Gastroesophageal sphincter (tissue), 4 donors: ENCODE measurements at regions not wholly inside any gene's neighbourhood (a gene's known extent, or its start where the extent isn't known, plus 50 kb on each side); places are given as distances from the start of the nearest gene placed in this dataset.

Experiments
- ATAC-seq: fragments of 150-250 bp; one replicate; pipeline ENCODE4 v1.9.1; 2016; ENCODE audit warnings: mild to moderate bottlenecking, moderate library complexity
- H3K27ac ChIP-seq, 4 donors: fragments of 200-600 bp; sonication (generic) in 3 of 4; 1 replicate in 3 of 4; 2 replicates in 1 of 4; pipeline ENCODE4 v1.5.1; 2016 to 2019
- H3K27me3 ChIP-seq: fragments of 200-600 bp; sonication (generic); one replicate; pipeline ENCODE4 v1.5.1; 2019
- H3K36me3 ChIP-seq, 2 donors: fragments of 200-600 bp; sonication (generic); one replicate each; pipeline ENCODE4 v1.5.1; 2019; ENCODE audit warnings: control low read depth in 1 of 2
- H3K4me1 ChIP-seq, 3 donors: fragments of 200-600 bp; sonication (generic); 1 replicate in 2 of 3; 2 replicates in 1 of 3; pipeline ENCODE4 v1.5.1; 2016 to 2019; ENCODE audit warnings: control low read depth in 2 of 3
- H3K4me3 ChIP-seq, 2 donors: fragments of 200-600 bp; sonication (generic); one replicate each; pipeline ENCODE4 v1.5.1; 2019; ENCODE audit warnings: mild to moderate bottlenecking in 1 of 2, moderate library complexity in 1 of 2
- H3K9me3 ChIP-seq, 3 donors: fragments of 200-600 bp; sonication (generic); one replicate each; pipeline ENCODE4 v1.5.1; 2017 to 2019; ENCODE audit warnings: control low read depth in 2 of 3
- EP300 ChIP-seq: sonication (generic); formaldehyde crosslinking; IDR thresholded peaks from one replicate; pipeline ENCODE4 v1.6.1; 2017; ENCODE audit warnings: antibody characterized with exemption, mild to moderate bottlenecking
- POLR2A ChIP-seq, 2 donors: fragments of 450-650 bp; IDR thresholded peaks; one replicate each; pipeline ENCODE4 v1.6.1; 2017; ENCODE audit warnings: antibody characterized with exemption in 2 of 2, mild to moderate bottlenecking in 2 of 2, moderate library complexity in 1 of 2
- POLR2AphosphoS5 ChIP-seq: sonication (generic); formaldehyde crosslinking; IDR thresholded peaks from one replicate; pipeline ENCODE4 v1.6.1; 2017; ENCODE audit warnings: antibody characterized with exemption
- WGBS, 2 donors: methylation state at CpG; one replicate each; pipeline ENCODE4 v1.1.5; 2018; ENCODE audit warnings: low coverage in 1 of 2; 5-methylcytosine and 5-hydroxymethylcytosine counted together
- TF ChIP-seq, protein P1 (sequence below), 4 experiments: fragments of 200-600 bp in 2 of 4; fragments of 450-650 bp in 2 of 4; sonication (generic) in 1 of 4; IDR thresholded peaks; one replicate each; pipeline ENCODE4 v1.5.1; 2017 to 2019; ENCODE audit warnings: antibody characterized with exemption in 4 of 4, mild to moderate bottlenecking in 2 of 4, moderate library complexity in 2 of 4

DNA sequence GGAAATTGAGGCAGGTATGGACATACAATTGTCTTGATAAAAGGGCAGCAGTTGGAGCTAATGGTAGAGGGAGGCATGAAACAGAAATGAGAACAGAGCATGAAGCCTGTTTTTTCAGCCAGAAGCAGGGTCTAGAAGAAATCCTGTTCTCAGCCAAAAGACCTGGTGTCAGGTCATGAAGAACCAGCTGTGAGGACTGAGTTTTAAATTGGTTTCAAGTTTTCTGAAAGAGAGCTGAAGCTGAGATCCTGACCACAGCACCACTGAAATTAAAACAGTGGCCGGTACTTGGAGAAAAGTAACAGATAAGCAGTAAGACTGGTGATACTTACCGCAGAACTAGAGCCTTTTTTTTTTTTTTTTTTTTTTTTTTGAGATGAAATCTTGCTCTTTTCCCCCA lies 283.8 kb upstream of the BMP2 start:
- H3K36me3 ChIP-seq: no peaks in the 10 kb centered on the region
- no peak overlapping the region for H3K4me3 ChIP-seq
- H3K27ac ChIP-seq: no peak overlapping the region
- no peaks in the 10 kb centered on the region for H3K9me3 ChIP-seq
- no peak for ATAC-seq
- H3K27me3 ChIP-seq: no peaks in the 10 kb centered on the region
- WGBS, 2 donors: 88 to 89% methylated on average over 1 to 2 of the region's 2 CpGs
- TF ChIP-seq POLR2AphosphoS5: no peak
- no peak for TF ChIP-seq POLR2A (IDR thresholded peaks at IDR 0.05)
- TF ChIP-seq EP300: no peak
- TF ChIP-seq, protein P1, sequence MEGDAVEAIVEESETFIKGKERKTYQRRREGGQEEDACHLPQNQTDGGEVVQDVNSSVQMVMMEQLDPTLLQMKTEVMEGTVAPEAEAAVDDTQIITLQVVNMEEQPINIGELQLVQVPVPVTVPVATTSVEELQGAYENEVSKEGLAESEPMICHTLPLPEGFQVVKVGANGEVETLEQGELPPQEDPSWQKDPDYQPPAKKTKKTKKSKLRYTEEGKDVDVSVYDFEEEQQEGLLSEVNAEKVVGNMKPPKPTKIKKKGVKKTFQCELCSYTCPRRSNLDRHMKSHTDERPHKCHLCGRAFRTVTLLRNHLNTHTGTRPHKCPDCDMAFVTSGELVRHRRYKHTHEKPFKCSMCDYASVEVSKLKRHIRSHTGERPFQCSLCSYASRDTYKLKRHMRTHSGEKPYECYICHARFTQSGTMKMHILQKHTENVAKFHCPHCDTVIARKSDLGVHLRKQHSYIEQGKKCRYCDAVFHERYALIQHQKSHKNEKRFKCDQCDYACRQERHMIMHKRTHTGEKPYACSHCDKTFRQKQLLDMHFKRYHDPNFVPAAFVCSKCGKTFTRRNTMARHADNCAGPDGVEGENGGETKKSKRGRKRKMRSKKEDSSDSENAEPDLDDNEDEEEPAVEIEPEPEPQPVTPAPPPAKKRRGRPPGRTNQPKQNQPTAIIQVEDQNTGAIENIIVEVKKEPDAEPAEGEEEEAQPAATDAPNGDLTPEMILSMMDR (IDR thresholded peaks at IDR 0.05): no peak
- no peaks in the 10 kb centered on the region for H3K4me1 ChIP-seq

DNA sequence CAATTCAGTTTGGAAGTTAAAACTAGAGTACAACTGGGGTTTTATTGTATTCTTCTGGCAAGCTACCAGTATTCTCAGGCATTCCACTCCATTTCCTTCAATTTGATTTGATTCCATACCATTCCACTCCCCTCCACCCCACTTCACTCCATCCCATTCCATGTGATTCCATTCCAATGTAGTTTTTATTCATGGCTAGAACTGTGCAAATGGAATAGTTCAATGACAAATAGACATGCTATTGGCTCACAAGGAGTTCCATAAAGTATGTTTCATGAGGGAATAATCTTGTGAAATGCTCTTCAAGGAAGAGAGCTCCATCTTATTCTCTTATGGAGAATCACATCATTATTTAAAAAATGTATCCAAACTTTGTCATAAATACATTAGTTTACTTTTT lies 285.0 kb upstream of the BMP2 start:
- no peaks in the 10 kb centered on the region for H3K4me1 ChIP-seq
- H3K9me3 ChIP-seq: no peaks in the 10 kb centered on the region
- no peaks in the 10 kb centered on the region for H3K27me3 ChIP-seq
- TF ChIP-seq POLR2A (IDR thresholded peaks at IDR 0.05) (no peak), POLR2AphosphoS5 (no peak), EP300 (no peak)
- TF ChIP-seq, protein P1 (IDR thresholded peaks at IDR 0.05): no peak
- no peaks in the 10 kb centered on the region for H3K36me3 ChIP-seq
- ATAC-seq: no peak
- no peak overlapping the region for H3K27ac ChIP-seq
- H3K4me3 ChIP-seq: no peak overlapping the region

DNA sequence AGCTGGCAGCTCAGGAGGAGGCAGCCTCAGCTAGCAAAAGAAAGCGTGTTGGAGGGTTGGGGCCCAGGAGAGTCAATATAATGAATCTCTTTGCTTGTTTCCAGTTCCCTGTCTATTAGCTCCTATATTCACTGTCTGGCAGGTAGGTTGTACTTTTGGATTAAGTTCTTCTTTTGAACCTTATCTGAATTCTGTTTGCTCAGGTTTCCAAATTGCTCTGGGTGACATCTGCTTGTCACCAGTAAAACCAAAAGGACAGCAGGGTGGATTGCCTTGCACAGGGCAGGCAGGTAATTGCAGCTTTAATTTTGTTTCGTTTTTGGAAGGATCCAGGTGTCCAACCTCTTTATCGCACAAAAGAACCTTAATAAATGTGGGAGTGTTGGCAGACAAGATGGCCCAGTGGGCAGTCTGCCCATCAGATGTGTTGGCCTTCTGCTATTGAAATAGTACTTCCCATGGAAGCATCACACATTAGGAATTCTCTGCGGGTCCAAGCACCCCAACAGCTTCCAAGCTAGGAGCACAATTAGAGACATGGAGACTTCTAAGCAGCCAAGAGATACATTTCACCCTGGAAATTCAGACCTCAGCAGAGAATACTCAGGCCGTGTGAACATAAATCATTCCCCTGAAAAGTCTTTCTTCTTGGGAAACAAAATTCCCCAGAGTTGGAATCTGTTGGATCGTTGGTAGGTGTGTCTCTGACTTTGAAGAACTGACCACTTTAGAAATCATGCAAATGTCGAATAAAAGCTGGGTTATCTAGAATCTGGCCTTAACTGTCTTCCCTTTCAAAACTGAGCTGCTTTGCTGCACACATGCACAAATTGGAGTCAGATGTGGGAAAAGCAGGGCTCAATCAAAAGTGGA lies 286.9 kb upstream of the BMP2 start:
- TF ChIP-seq, protein P1 (IDR thresholded peaks at IDR 0.05): no peak
- TF ChIP-seq POLR2A (IDR thresholded peaks at IDR 0.05): no peak
- TF ChIP-seq POLR2AphosphoS5: no peak
- TF ChIP-seq EP300: no peak
- WGBS, 2 donors: 72 to 76% methylated on average over 2 to 6 of the region's 7 CpGs
- H3K36me3 ChIP-seq: no peaks in the 10 kb centered on the region
- no peak overlapping the region for H3K27ac ChIP-seq
- H3K4me1 ChIP-seq: no peaks in the 10 kb centered on the region
- no peak for ATAC-seq
- no peaks in the 10 kb centered on the region for H3K9me3 ChIP-seq
- H3K4me3 ChIP-seq: no peak overlapping the region
- no peaks in the 10 kb centered on the region for H3K27me3 ChIP-seq

DNA sequence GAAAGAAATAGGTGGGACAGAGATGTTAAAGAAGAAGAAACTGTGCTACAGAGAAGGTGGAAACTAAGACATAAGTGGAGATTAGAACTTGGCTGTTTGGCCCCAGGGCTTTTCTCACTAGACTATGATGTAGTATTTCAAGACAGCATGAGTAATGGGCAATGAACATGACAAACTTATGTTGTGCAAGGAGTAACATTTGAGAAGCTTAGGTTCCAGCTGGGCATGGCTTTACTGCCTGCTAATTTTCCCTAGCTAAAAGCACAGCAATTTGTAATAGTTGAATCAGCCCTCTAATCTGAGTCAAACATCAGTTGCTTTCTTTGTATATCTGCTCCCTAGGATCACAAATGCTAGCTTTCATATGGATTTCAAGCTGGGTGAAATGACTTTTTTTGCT lies 294.3 kb upstream of the BMP2 start:
- no peaks in the 10 kb centered on the region for H3K4me1 ChIP-seq
- H3K36me3 ChIP-seq: no peaks in the 10 kb centered on the region
- no peaks in the 10 kb centered on the region for H3K27me3 ChIP-seq
- TF ChIP-seq, protein P1 (IDR thresholded peaks at IDR 0.05): no peak
- no peak for TF ChIP-seq POLR2A (IDR thresholded peaks at IDR 0.05)
- no peak for TF ChIP-seq EP300
- no peak for TF ChIP-seq POLR2AphosphoS5
- no peaks in the 10 kb centered on the region for H3K9me3 ChIP-seq
- no peak overlapping the region for H3K4me3 ChIP-seq
- no peak overlapping the region for H3K27ac ChIP-seq
- ATAC-seq: no peak

DNA sequence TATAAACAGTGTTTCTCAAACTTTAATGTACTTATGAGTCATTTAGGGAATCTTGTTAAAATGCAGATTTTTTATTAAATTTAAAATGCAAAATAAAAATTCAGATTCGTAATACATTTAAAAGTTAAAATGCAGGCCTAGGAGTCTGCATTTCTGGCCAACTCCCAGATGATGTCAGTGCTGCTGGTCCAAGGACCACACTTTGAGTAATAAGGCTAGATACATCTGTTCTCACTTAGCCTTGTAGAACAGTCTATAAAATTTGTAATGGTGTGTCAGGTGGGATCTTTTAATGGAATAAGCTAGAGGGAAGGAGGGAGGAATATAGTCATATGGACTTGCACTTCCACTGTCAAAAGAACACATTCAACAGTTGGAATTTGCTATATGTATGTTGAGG lies 295.6 kb upstream of the BMP2 start:
- no peak for ATAC-seq
- Histone ChIP-seq H3K27ac (no peak overlapping the region), H3K4me3 (no peak overlapping the region), H3K36me3 (no peaks in the 10 kb centered on the region), H3K27me3 (no peaks in the 10 kb centered on the region), H3K4me1 (no peaks in the 10 kb centered on the region), H3K9me3 (no peaks in the 10 kb centered on the region)
- no peak for TF ChIP-seq POLR2AphosphoS5
- TF ChIP-seq EP300: no peak
- TF ChIP-seq POLR2A (IDR thresholded peaks at IDR 0.05): no peak
- TF ChIP-seq, protein P1 (IDR thresholded peaks at IDR 0.05): no peak
- WGBS, 2 donors: 54 to 82% methylated on average over 1 of the region's 1 CpG
